GM18517 (cell line): ENCODE measurements at regions not wholly inside any gene's neighbourhood (a gene's known extent, or its start where the extent isn't known, plus 50 kb on each side); places are given as distances from the start of the nearest gene placed in this dataset.

Experiments
- ATAC-seq: cut with Tn5 transposase; IDR thresholded peaks from one replicate; pipeline ENCODE4 v1.9.1; 2021; ENCODE audit warnings: mild to moderate bottlenecking, moderate library complexity; ENCODE audit not compliant: unreplicated experiment

DNA sequence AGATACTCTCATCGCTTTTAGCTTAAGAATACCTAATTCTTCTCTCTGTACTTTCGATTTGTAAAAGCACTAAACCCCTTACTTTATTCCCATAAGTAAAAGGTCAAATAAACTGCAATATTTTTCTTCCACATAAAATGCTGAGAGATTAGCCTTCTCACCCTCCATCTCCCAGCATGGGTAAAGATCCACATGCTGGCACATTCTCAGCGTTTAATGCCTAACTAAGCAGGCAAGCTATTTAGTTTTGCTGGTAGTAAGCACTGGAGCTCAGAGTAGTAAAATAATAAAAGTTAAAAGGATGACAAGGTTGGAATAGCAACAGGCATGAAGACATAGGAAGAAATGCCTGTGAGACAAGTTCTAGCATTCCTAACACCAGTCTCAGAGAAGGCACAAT, 65.9 kb upstream of the NEBL start:
- ATAC-seq = no peak

DNA sequence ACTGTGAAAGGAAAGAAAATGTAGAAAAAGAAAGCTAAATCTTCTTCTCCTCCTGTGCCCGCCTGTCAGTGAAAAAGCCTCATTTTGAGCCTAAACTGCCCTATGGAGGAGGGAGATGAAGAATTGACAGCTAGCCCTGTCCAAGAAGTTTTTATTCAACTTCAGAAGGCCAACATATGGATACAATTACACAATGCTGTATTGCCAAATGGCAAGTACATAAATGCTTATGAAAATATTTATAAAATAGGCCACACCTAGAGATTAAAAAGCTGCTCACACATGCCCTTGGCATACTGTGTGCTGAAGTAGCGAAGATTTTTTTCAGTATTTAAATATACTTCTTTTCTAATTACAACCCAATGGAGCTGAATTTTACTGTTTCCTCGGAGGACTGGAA, 65.1 kb upstream of the NEBL start:
- ATAC-seq = no peak

GRCh38 chr10:20959242-20959641, 62.1 kb upstream of the NEBL start:
- no peak for ATAC-seq

- no peak for ATAC-seq
Measured at GRCh38 chr10:20958764-20959163, 61.7 kb upstream of the NEBL start.

DNA sequence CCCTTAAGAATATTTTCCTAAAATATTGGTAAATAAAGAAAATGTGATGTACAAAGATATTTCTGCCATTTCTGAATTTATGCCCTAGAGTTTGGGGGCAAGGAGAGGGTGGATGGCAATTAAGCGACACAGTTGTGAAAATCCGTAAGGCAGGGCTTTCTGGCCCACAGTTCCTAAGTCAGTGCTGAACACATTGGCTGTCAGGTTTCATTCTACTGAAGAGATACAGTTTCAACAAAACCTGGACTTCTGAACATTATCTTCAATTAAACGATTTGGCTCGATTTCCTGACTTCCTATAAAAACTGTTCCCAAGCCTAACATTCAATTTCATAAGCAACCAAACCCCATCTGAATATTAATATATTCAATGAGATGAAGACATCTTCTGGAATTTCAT, 61.1 kb upstream of the NEBL start:
- no peak for ATAC-seq

DNA sequence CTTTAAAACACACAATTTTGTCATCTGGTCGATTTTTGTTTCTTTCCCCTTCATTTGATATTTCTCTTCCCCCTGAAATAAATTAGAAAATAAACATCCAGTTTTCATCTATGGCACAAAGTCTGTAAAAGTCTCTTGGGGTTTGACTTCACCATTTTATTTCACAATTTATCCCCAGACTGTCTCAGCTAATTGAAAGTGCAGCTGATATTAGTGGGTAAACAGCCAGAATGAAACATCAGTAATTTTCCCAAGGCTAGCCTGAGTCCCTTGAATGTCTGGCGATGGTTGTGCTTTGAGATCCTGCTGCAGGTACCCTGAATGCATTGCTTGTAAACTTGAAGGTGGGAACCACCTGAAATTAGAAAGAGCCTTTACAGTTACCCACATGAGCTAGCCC, 60.6 kb upstream of the NEBL start:
- ATAC-seq = no peak

- no peak for ATAC-seq
Measured at GRCh38 chr10:20956843-20957242, 59.7 kb upstream of the NEBL start.

GRCh38 chr10:20955355-20955893, 58.3 kb upstream of the NEBL start:
- no peak for ATAC-seq

- no peak for ATAC-seq
Measured at GRCh38 chr10:20954519-20954918, 57.4 kb upstream of the NEBL start.

- ATAC-seq = no peak
Measured at GRCh38 chr10:20953120-20953519, 56.0 kb upstream of the NEBL start.

GRCh38 chr10:20949967-20950366, 52.9 kb upstream of the NEBL start:
- ATAC-seq = no peak

DNA sequence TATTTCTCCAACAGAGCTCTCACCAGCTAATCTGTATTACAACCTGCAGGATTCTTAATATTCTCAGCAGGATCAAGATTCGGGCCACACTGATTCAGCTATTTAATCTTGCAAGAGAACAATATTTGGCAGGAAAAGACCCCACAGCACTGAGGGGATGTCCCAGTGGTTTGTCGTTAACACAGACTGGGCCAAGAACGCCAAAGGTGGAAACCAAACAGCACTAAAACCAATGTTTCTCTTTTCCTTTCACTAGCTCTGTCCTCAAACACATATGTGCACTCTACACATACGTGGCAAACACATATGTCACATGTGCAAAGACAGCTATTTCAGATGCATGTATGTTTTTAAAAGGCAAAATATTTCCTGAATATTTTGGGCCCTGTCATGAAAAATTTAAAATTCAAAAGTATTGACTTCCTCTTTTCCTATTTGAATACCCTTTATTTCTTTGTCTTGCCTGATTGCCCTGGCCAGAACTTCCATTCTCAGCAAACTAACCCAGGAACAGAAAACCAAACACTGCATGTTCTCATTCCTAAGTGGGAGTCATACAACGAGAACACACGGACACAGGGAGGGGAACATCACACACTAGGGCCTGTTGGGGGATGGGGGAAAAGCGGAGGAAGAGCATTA, 51.7 kb upstream of the NEBL start:
- ATAC-seq = peak; percentile 85
